H9 (cell line): ENCODE measurements at regions not wholly inside any gene's neighbourhood (a gene's known extent, or its start where the extent isn't known, plus 50 kb on each side); places are given as distances from the start of the nearest gene placed in this dataset.

Experiments
- DNase-seq: peaks from one replicate; pipeline ENCODE4 v3.0.0-alpha.2; 2017
- H2AFZ ChIP-seq: one replicate; pipeline ENCODE4 v1.6.1; 2013; ENCODE audit warnings: mild to moderate bottlenecking, low read length, control low read depth, moderate library complexity
- H2AK5ac ChIP-seq: 2 replicates; pipeline ENCODE4 v1.6.1; 2013; ENCODE audit warnings: low read length, control low read depth, mixed read lengths; ENCODE audit not compliant: insufficient read length
- H2BK120ac ChIP-seq: one replicate; pipeline ENCODE4 v1.6.1; 2013; ENCODE audit warnings: low read depth, mild to moderate bottlenecking, low read length, control low read depth, inconsistent platforms; ENCODE audit not compliant: poor library complexity, severe bottlenecking
- H2BK12ac ChIP-seq: 2 replicates; pipeline ENCODE4 v1.6.1; 2013; ENCODE audit warnings: low read length, control low read depth, mixed read lengths, low read depth; ENCODE audit not compliant: insufficient read length
- H2BK15ac ChIP-seq: 2 replicates; pipeline ENCODE4 v1.6.1; 2013; ENCODE audit warnings: low read depth, low read length, control low read depth
- H2BK20ac ChIP-seq: one replicate; pipeline ENCODE4 v1.6.1; 2013; ENCODE audit warnings: low read depth, mild to moderate bottlenecking, low read length, control low read depth, inconsistent platforms; ENCODE audit not compliant: poor library complexity, severe bottlenecking
- H2BK5ac ChIP-seq: 2 replicates; pipeline ENCODE4 v1.6.1; 2013; ENCODE audit warnings: low read length, control low read depth, mixed read lengths; ENCODE audit not compliant: insufficient read length
- H3K14ac ChIP-seq: 2 replicates; pipeline ENCODE4 v1.6.1; 2013; ENCODE audit warnings: low read length, control low read depth; ENCODE audit not compliant: insufficient read depth
- H3K18ac ChIP-seq: 2 replicates; pipeline ENCODE4 v1.6.1; 2013; ENCODE audit warnings: low read depth, mild to moderate bottlenecking, mixed read lengths, low read length, control low read depth; ENCODE audit not compliant: insufficient read length
- H3K23ac ChIP-seq: 2 replicates; pipeline ENCODE4 v1.6.1; 2013; ENCODE audit warnings: low read length, control low read depth, mixed read lengths, low read depth; ENCODE audit not compliant: insufficient read length
- H3K23me2 ChIP-seq: 2 replicates; pipeline ENCODE4 v1.6.1; 2013; ENCODE audit warnings: low read depth, mild to moderate bottlenecking, mixed read lengths, low read length, control low read depth; ENCODE audit not compliant: insufficient read length, poor library complexity, severe bottlenecking
- H3K27ac ChIP-seq: 2 replicates; pipeline ENCODE4 v1.5.1; 2013; ENCODE audit warnings: low read length, control low read depth, mixed read lengths, low read depth; ENCODE audit not compliant: insufficient read length
- H3K27me3 ChIP-seq: 2 replicates; pipeline ENCODE4 v1.6.1; 2013; ENCODE audit warnings: low read length, control low read depth, inconsistent platforms; ENCODE audit not compliant: insufficient read depth
- H3K4ac ChIP-seq: 2 replicates; pipeline ENCODE4 v1.6.1; 2013; ENCODE audit warnings: low read depth, mild to moderate bottlenecking, control low read depth, inconsistent platforms, low read length, moderate library complexity
- H3K4me1 ChIP-seq: 2 replicates; pipeline ENCODE4 v1.6.1; 2013; ENCODE audit warnings: low read length, control low read depth, inconsistent platforms; ENCODE audit not compliant: insufficient read depth
- H3K4me2 ChIP-seq: 2 replicates; pipeline ENCODE4 v1.6.1; 2013; ENCODE audit warnings: low read length, control low read depth, mixed read lengths; ENCODE audit not compliant: insufficient read length, insufficient read depth
- H3K56ac ChIP-seq: 2 replicates; pipeline ENCODE4 v1.6.1; 2013; ENCODE audit warnings: low read depth, mild to moderate bottlenecking, mixed read lengths, low read length, control low read depth; ENCODE audit not compliant: insufficient read length
- H3K79me1 ChIP-seq: 2 replicates; pipeline ENCODE4 v1.6.1; 2013; ENCODE audit warnings: low read depth, mild to moderate bottlenecking, moderate library complexity, low read length, control low read depth, inconsistent platforms; ENCODE audit not compliant: insufficient read depth, poor library complexity, severe bottlenecking
- H3K79me2 ChIP-seq: 2 replicates; pipeline ENCODE4 v1.6.1; 2013; ENCODE audit warnings: low read length, control low read depth, inconsistent platforms; ENCODE audit not compliant: insufficient read depth
- H3K9ac ChIP-seq: 2 replicates; pipeline ENCODE4 v1.6.1; 2013; ENCODE audit warnings: low read length, control low read depth, mixed read lengths; ENCODE audit not compliant: insufficient read length; ENCODE audit errors: extremely low read depth
- H3K9me3 ChIP-seq: one replicate; pipeline ENCODE4 v1.6.1; 2013; ENCODE audit warnings: low read depth, low read length, inconsistent platforms; ENCODE audit not compliant: control insufficient read depth
- H3T11ph ChIP-seq: one replicate; pipeline ENCODE4 v1.6.1; 2013; ENCODE audit warnings: mild to moderate bottlenecking, low read length, control low read depth, inconsistent platforms
- H4K20me1 ChIP-seq: one replicate; pipeline ENCODE4 v1.6.1; 2013; ENCODE audit not compliant: control insufficient read depth, insufficient read length, insufficient read depth
- H4K5ac ChIP-seq: 2 replicates; pipeline ENCODE4 v1.6.1; 2013; ENCODE audit warnings: low read depth, mild to moderate bottlenecking, mixed read lengths, low read length, control low read depth; ENCODE audit not compliant: insufficient read length
- H4K8ac ChIP-seq: replicated peaks from 2 replicates; pipeline ENCODE4 v1.6.1; 2013; ENCODE audit warnings: low read length, control low read depth, mixed read lengths, low read depth; ENCODE audit not compliant: insufficient read length
- H4K91ac ChIP-seq: 2 replicates; pipeline ENCODE4 v1.6.1; 2013; ENCODE audit warnings: low read depth, mild to moderate bottlenecking, moderate library complexity, mixed read lengths, low read length, control low read depth; ENCODE audit not compliant: insufficient read length
- H3K27ac Mint-ChIP-seq, 3 experiments: 2 replicates in 2 of 3; 3 replicates in 1 of 3; pipeline ENCODE4 v1.8.0; 2020 to 2021; ENCODE audit warnings: mixed read lengths in 3 of 3, mild to moderate bottlenecking in 1 of 3, moderate library complexity in 1 of 3
- H3K27me3 Mint-ChIP-seq: 2 replicates; pipeline ENCODE4 v1.8.0; 2021; ENCODE audit warnings: low read depth, mild to moderate bottlenecking, moderate library complexity, mixed read lengths
- H3K36me3 Mint-ChIP-seq, 3 experiments: 2 replicates in 2 of 3; 3 replicates in 1 of 3; pipeline ENCODE4 v1.8.0; 2020 to 2021; ENCODE audit warnings: low read depth in 3 of 3, mixed read lengths in 3 of 3; ENCODE audit not compliant: insufficient read depth in 1 of 3
- H3K4me1 Mint-ChIP-seq, 2 experiments: 2 replicates each; pipeline ENCODE4 v1.8.0; 2020; ENCODE audit warnings: mixed read lengths in 2 of 2
- H3K4me3 Mint-ChIP-seq, 2 experiments: 2 replicates in 1 of 2; 3 replicates in 1 of 2; pipeline ENCODE4 v1.8.0; 2020 to 2021; ENCODE audit warnings: mild to moderate bottlenecking in 2 of 2, mixed read lengths in 2 of 2, moderate library complexity in 1 of 2
- H3K9me3 Mint-ChIP-seq, 2 experiments: 2 replicates in 1 of 2; 3 replicates in 1 of 2; pipeline ENCODE4 v1.8.0; 2020; ENCODE audit warnings: mild to moderate bottlenecking in 2 of 2, mixed read lengths in 2 of 2, moderate library complexity in 1 of 2
- WGBS: extraction: QIAGEN DNeasy Blood & Tissue Kit; methylation state at CpG from one replicate; pipeline ENCODE4 v1.1.7; 2013; ENCODE audit warnings: missing lambda C conversion rate, low lambda C conversion rate, mixed read lengths; ENCODE audit not compliant: insufficient read length; ENCODE audit errors: extremely low coverage; 5-methylcytosine and 5-hydroxymethylcytosine counted together
- TF ChIP-seq, protein P1 (sequence below): fragments of 200-600 bp; sonication (generic); conservative IDR thresholded peaks from 3 replicates; pipeline ENCODE4 v1.8.0; 2021; ENCODE audit warnings: antibody characterized with exemption, mild to moderate bottlenecking

DNA sequence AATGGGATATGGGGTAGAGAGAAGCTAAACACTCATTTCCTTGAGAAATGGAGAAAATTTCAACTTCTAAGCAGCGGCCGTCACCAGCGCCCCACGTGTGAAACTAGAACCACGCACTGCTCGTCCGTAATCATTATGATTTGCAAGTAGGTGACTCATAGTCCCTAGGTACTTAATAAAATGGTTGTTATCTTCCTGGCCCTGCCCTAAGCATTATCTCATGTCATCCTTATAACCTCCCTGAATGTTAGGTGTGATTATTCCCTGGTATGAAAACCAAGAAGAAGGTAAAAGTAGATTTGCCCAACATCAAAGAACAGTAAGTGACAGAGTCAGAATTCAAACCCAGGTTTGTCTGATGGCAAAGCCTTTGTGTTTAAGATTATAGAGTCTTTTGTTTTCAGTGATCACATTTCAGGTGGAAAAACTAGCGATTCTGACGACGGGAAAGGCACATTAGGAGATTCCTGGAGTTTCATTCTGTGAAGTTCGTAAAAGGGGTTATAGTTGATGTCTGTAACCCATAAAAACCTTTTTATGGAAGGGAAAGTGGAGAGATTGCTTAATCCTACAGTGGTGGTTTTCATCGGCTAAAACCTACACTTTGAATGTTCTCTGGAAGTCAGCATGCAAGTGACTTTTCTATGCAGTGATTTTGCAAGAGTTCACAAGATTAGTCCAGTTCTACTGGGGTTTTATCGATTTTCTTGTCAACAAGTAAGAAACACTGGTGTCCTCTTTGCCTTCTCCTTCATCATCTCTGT is 202.9 kb upstream of the WWC1 start:
- Mint-ChIP-seq H3K9me3 (peaks cover 4 to 5% of the 10 kb centered on the region in 2 experiments; a peak in 4 of 5 replicates), H3K4me3 (no peak overlapping the region)
- no peak overlapping the region for H2BK20ac ChIP-seq

More for the DNA sequence above, 202.9 kb upstream of the WWC1 start:
- Histone ChIP-seq H2AFZ (no peak overlapping the region), H3K23ac (no peak overlapping the region), H3K4ac (no peak overlapping the region), H4K91ac (no peak overlapping the region), H3K23me2 (no peaks in the 10 kb centered on the region), H4K5ac (no peak overlapping the region), H2BK15ac (no peak overlapping the region), H3K9me3 (no peaks in the 10 kb centered on the region), H3K14ac (no peak overlapping the region), H3K79me2 (no peaks in the 10 kb centered on the region), H3K9ac (no peak overlapping the region), H3K4me1 (no peaks in the 10 kb centered on the region), H3K4me2 (no peak overlapping the region), H3T11ph (no peak overlapping the region), H3K18ac (no peak overlapping the region), H2AK5ac (no peak overlapping the region), H3K79me1 (no peaks in the 10 kb centered on the region), H4K20me1 (no peaks in the 10 kb centered on the region), H2BK120ac (no peak overlapping the region), H2BK12ac (no peak overlapping the region), H3K56ac (no peak overlapping the region), H4K8ac (no peak overlapping the region), H2BK5ac (no peak overlapping the region), H3K27ac (no peak overlapping the region), H3K27me3 (no peaks in the 10 kb centered on the region)
- H3K27me3 Mint-ChIP-seq: peaks cover 4% of the 10 kb centered on the region
- peaks cover 6% of the 10 kb centered on the region in 2 experiments for H3K4me1 Mint-ChIP-seq
- H3K36me3 Mint-ChIP-seq: peaks cover 0 to 4% (median 3%) of the 10 kb centered on the region in 3 experiments; a peak in 4 of 7 replicates
- WGBS: no CpG with 5 or more reads among the region's 13 CpGs
- TF ChIP-seq, protein P1, sequence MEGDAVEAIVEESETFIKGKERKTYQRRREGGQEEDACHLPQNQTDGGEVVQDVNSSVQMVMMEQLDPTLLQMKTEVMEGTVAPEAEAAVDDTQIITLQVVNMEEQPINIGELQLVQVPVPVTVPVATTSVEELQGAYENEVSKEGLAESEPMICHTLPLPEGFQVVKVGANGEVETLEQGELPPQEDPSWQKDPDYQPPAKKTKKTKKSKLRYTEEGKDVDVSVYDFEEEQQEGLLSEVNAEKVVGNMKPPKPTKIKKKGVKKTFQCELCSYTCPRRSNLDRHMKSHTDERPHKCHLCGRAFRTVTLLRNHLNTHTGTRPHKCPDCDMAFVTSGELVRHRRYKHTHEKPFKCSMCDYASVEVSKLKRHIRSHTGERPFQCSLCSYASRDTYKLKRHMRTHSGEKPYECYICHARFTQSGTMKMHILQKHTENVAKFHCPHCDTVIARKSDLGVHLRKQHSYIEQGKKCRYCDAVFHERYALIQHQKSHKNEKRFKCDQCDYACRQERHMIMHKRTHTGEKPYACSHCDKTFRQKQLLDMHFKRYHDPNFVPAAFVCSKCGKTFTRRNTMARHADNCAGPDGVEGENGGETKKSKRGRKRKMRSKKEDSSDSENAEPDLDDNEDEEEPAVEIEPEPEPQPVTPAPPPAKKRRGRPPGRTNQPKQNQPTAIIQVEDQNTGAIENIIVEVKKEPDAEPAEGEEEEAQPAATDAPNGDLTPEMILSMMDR: no peak
- H3K27ac Mint-ChIP-seq: no peak overlapping the region
- no peak for DNase-seq
